ENCODE measurements at regions not wholly inside any gene's neighbourhood (a gene's known extent, or its start where the extent isn't known, plus 50 kb on each side); places are given as distances from the start of the nearest gene placed in this dataset.

DNA sequence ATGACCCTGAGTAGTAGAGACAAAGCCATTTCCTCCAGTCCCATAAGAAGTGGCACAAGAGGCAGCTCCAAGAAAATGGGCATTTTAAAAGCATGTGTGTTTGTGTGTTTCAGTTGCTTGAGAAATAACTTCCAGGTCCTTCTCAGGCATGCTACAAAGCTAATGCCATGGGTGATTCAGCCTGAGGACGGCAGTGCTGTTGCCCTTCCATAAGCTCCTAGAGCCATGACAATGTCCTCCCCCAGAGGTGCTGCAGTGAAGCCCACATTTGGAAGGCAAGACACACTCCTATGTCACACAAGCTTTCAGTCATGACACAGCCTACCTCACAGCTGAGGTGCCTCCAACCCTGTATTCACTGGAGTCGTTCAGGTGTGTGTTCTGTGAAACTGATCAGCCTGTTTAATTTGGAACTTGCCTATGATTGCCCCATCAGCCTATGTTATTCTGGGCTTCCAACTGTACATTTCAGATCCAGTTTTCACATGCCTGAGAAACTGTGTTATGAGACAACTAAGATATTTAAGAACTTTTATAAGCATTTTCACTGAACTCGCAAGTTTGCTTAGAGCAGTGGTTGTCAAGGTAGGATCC is 213.6 kb downstream of the FOXO1 start:
- DNase-seq (no peak), ATAC-seq (no peak)
- H3K4me3 ChIP-seq: no peak overlapping the region
- intact Hi-C loops (cut with DNase I): no loop called here
- H3K4me1 ChIP-seq: peaks cover 0 to 11% (median 0%) of the 10 kb centered on the region in 9 donors
- no peak overlapping the region for H3K27ac ChIP-seq
- H3K27me3 ChIP-seq: no peaks in the 10 kb centered on the region
- TF ChIP-seq, protein P1, sequence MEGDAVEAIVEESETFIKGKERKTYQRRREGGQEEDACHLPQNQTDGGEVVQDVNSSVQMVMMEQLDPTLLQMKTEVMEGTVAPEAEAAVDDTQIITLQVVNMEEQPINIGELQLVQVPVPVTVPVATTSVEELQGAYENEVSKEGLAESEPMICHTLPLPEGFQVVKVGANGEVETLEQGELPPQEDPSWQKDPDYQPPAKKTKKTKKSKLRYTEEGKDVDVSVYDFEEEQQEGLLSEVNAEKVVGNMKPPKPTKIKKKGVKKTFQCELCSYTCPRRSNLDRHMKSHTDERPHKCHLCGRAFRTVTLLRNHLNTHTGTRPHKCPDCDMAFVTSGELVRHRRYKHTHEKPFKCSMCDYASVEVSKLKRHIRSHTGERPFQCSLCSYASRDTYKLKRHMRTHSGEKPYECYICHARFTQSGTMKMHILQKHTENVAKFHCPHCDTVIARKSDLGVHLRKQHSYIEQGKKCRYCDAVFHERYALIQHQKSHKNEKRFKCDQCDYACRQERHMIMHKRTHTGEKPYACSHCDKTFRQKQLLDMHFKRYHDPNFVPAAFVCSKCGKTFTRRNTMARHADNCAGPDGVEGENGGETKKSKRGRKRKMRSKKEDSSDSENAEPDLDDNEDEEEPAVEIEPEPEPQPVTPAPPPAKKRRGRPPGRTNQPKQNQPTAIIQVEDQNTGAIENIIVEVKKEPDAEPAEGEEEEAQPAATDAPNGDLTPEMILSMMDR (IDR thresholded peaks at IDR 0.05): no peak
- 95 to 97% methylated on average over 3 of the region's 3 CpGs for WGBS, 2 donors
- no peaks in the 10 kb centered on the region for H3K36me3 ChIP-seq
- H3K9me3 ChIP-seq: peaks cover 0 to 8% (median 0%) of the 10 kb centered on the region in 11 donors

DNA sequence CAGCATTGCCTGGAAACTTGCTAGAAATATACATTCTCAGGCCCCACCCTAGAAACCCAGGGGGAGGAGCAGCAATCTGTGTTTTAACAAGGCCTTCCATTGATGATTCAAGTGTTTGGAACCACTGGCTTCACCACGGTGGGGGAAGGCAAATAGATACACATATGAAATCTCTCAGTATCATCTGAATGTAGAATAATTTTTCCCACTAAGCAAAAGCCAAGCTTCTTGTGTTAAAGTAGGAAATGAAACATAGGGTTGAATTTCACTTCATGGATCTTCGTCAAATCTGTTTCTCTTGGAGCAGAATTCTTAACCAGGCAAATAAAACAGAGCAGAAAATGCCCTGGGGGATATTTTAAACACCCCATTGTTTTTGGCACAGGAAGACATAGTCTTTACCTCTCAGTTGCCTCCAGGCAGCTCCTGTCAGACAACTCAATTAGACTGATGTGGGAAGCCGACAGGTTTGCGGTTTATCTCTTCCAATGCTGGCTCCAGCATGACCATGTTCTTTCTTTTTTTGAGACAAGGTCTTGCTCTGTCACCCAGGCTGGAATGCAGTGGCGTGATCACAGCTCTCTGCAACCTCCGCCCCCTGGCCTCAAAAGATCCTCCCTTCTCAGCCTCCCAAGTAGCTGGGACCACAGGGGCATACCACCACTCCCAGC is 213.0 kb downstream of the FOXO1 start:
- H3K36me3 ChIP-seq: no peaks in the 10 kb centered on the region
- intact Hi-C loops (cut with DNase I): no loop called here
- H3K9me3 ChIP-seq: peaks cover 0 to 8% (median 0%) of the 10 kb centered on the region in 11 donors
- no peak overlapping the region for H3K27ac ChIP-seq
- no peaks in the 10 kb centered on the region for H3K27me3 ChIP-seq
- DNase-seq (no peak), ATAC-seq (no peak)
- TF ChIP-seq, protein P1 (IDR thresholded peaks at IDR 0.05): no peak
- H3K4me3 ChIP-seq: no peak overlapping the region
- WGBS, 2 donors: 90 to 93% methylated on average over 6 of the region's 6 CpGs
- peaks cover 0 to 11% (median 0%) of the 10 kb centered on the region in 9 donors for H3K4me1 ChIP-seq

DNA sequence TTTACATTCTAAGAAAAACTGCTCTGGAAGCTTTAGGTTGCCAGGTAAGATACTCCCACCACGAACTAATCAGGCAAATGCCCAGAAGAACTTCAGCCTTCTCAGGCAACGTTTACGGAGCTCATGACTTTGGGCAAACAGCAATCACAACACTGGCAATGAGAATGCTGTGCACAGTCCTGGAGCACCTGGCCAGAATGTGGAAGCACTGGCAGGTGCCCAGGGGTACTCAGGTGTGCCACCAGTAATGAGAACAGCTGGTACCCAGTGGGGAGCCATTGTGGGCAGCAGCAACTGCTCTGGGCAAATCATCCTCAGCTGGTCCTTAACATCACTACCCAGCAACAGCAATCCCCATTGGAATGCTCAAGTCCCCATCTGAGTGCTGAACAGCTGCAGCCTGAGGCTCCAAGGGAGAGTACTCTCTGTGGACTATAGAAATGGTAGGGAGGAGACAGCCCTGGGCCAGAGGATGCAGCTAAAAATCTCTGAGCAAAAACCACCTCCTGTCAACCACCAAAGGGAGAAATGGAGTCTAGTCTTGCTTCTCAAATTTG is 210.0 kb downstream of the FOXO1 start:
- H3K27ac ChIP-seq: no peak overlapping the region
- no peak overlapping the region for H3K4me3 ChIP-seq
- H3K27me3 ChIP-seq: no peaks in the 10 kb centered on the region
- TF ChIP-seq, protein P1 (IDR thresholded peaks at IDR 0.05): no peak
- H3K9me3 ChIP-seq: no peaks in the 10 kb centered on the region
- 56 to 59% methylated on average over 3 of the region's 3 CpGs for WGBS, 2 donors
- no peak for DNase-seq
- H3K36me3 ChIP-seq: no peaks in the 10 kb centered on the region
- no peak for ATAC-seq
- intact Hi-C loops (cut with DNase I): no loop called here
- peaks cover 0 to 11% (median 0%) of the 10 kb centered on the region in 9 donors for H3K4me1 ChIP-seq

DNA sequence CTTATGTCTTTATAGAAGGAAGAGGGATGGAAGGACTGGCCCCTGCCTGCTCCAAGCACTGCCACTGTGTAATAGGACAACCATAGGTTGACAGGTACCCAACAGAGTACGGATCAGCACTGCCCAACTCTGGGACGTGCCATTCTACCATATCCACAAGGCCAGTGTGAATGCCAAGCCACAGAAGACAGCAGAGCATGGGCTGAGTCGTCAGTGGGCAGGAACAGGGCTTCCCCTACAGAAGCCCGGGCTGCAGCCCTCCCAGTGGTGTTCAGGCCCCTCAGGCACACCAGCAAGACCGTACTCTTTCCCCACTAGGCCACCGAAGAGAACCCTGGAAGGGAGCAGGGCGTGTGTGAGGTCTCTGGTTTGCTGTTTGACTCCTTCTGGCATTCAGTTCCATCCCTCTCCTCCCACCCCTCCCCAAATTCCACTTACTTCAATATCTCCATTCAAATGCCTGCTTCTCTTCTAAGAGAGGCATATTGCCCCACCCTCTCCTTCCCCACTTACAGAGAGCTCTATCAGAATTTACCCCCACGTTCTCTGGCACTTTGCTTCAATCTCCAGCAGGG is 209.4 kb downstream of the FOXO1 start:
- Histone ChIP-seq H3K9me3 (no peaks in the 10 kb centered on the region), H3K4me1 (peaks cover 0 to 9% (median 0%) of the 10 kb centered on the region in 9 donors), H3K27me3 (no peaks in the 10 kb centered on the region), H3K4me3 (no peak overlapping the region), H3K36me3 (no peaks in the 10 kb centered on the region), H3K27ac (no peak overlapping the region)
- DNase-seq (no peak), ATAC-seq (peak in 1 of 8 donors; percentile 34)
- TF ChIP-seq, protein P1 (IDR thresholded peaks at IDR 0.05): no peak
- WGBS, 2 donors: 81 to 84% methylated on average over 8 of the region's 8 CpGs
- intact Hi-C loops (cut with DNase I): no loop called here

All from heart right ventricle (tissue), 16 donors.